Natural killer cell (primary cell): ENCODE measurements at regions not wholly inside any gene's neighbourhood (a gene's known extent, or its start where the extent isn't known, plus 50 kb on each side); places are given as distances from the start of the nearest gene placed in this dataset.

Experiments
- ATAC-seq, 3 donors: fragments of 150-1000 bp in 2 of 3; fragments of 200-7000 bp in 1 of 3; cut with Tn5 transposase; 1 replicate in 1 of 3; 2 replicates in 2 of 3; pipeline ENCODE4 v1.10.0; 2021; ENCODE audit warnings: mild to moderate bottlenecking in 2 of 3, moderate library complexity in 2 of 3
- DNase-seq, 2 donors: peaks; one replicate each; pipeline versions ENCODE4 v3.0.0 to v3.0.0-alpha.2; 2013 to 2021; ENCODE audit warnings: mixed read lengths in 1 of 2
- H3K27ac ChIP-seq: one replicate; pipeline ENCODE4 v1.5.1; 2013; ENCODE audit warnings: mild to moderate bottlenecking, low read length
- H3K27me3 ChIP-seq: one replicate; pipeline ENCODE4 v1.6.1; 2013; ENCODE audit warnings: low read length; ENCODE audit not compliant: control insufficient read depth, insufficient read depth
- H3K36me3 ChIP-seq: one replicate; pipeline ENCODE4 v1.6.1; 2013; ENCODE audit warnings: low read length; ENCODE audit not compliant: control insufficient read depth, insufficient read depth
- H3K4me1 ChIP-seq: one replicate; pipeline ENCODE4 v1.6.1; 2013; ENCODE audit warnings: low read length; ENCODE audit not compliant: control insufficient read depth, insufficient read depth
- H3K4me3 ChIP-seq: one replicate; pipeline ENCODE4 v1.5.1; 2013; ENCODE audit warnings: low read length
- H3K9me3 ChIP-seq: one replicate; pipeline ENCODE4 v1.6.1; 2013; ENCODE audit warnings: low read length; ENCODE audit not compliant: control insufficient read depth, insufficient read depth
- H3K27ac Mint-ChIP-seq, 2 donors: one replicate each; pipeline ENCODE4 v1.8.0; 2022; ENCODE audit warnings: mild to moderate bottlenecking in 2 of 2, mixed read lengths in 2 of 2, moderate library complexity in 1 of 2
- H3K27me3 Mint-ChIP-seq, 2 donors: one replicate each; pipeline ENCODE4 v1.8.0; 2022; ENCODE audit warnings: low read depth in 2 of 2, mixed read lengths in 2 of 2
- H3K36me3 Mint-ChIP-seq: one replicate; pipeline ENCODE4 v1.8.0; 2022; ENCODE audit warnings: mixed read lengths
- H3K4me1 Mint-ChIP-seq, 2 donors: one replicate each; pipeline ENCODE4 v1.8.0; 2022; ENCODE audit warnings: mixed read lengths in 2 of 2
- H3K4me3 Mint-ChIP-seq: one replicate; pipeline ENCODE4 v1.8.0; 2022; ENCODE audit warnings: mild to moderate bottlenecking, moderate library complexity, mixed read lengths
- H3K9me3 Mint-ChIP-seq, 2 donors: one replicate each; pipeline ENCODE4 v1.8.0; 2022; ENCODE audit warnings: mixed read lengths in 2 of 2
- WGBS: methylation state at CpG from one replicate; pipeline ENCODE4 v1.1.7; 2013; ENCODE audit warnings: missing lambda C conversion rate; ENCODE audit not compliant: insufficient coverage; 5-methylcytosine and 5-hydroxymethylcytosine counted together
- intact Hi-C: fragments of 100-400 bp; cut with micrococcal nuclease; formaldehyde crosslinking; loops from one replicate; pipeline ENCODE4 v1.14.2; 2022
- TF ChIP-seq, protein P1 (sequence below): fragments of 200-600 bp; IDR thresholded peaks from one replicate; pipeline ENCODE4 v1.8.0; 2022; ENCODE audit warnings: antibody characterized with exemption

DNA sequence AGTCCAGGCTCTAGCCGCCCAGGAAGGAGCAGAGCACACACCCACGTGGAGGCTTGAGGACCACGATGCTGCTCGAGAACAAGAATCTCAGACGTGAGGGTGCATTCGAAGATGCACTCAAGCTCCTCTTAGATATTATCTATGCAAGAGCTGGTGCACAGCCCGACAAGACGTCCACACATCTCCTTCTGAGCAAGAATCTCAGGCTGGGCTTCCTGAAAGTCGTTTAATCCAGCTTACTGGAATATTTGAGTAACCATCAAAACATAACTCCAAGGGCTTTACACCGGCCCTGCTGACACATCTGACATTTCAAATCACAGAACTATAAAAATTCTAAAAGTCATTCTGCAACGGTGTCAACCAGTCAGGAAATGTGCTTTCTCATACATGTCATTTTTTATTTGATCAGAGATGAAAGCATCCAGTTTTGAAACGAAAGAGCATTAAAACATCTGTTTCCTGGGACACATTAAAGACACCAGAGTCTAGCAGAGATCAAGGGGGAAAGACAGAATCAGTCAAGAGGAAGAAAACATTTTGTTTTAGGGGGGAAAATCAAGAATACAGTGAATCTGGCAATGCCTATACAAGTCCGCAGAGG is 177.7 kb upstream of the IRS2 start:
- Histone ChIP-seq H3K4me3 (no peak overlapping the region), H3K9me3 (no peaks in the 10 kb centered on the region), H3K4me1 (no peaks in the 10 kb centered on the region), H3K27ac (no peak overlapping the region), H3K36me3 (no peaks in the 10 kb centered on the region), H3K27me3 (no peaks in the 10 kb centered on the region)
- Mint-ChIP-seq H3K36me3 (no peaks in the 10 kb centered on the region), H3K27me3 (peaks cover 3 to 12% of the 10 kb centered on the region in 2 donors), H3K4me3 (no peak overlapping the region), H3K9me3 (no peaks in the 10 kb centered on the region), H3K27ac (no peak overlapping the region), H3K4me1 (no peaks in the 10 kb centered on the region)
- DNase-seq (no peak), ATAC-seq (no peak)
- intact Hi-C loops, result no loop called here
- TF ChIP-seq, protein P1, sequence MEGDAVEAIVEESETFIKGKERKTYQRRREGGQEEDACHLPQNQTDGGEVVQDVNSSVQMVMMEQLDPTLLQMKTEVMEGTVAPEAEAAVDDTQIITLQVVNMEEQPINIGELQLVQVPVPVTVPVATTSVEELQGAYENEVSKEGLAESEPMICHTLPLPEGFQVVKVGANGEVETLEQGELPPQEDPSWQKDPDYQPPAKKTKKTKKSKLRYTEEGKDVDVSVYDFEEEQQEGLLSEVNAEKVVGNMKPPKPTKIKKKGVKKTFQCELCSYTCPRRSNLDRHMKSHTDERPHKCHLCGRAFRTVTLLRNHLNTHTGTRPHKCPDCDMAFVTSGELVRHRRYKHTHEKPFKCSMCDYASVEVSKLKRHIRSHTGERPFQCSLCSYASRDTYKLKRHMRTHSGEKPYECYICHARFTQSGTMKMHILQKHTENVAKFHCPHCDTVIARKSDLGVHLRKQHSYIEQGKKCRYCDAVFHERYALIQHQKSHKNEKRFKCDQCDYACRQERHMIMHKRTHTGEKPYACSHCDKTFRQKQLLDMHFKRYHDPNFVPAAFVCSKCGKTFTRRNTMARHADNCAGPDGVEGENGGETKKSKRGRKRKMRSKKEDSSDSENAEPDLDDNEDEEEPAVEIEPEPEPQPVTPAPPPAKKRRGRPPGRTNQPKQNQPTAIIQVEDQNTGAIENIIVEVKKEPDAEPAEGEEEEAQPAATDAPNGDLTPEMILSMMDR, result no peak
- WGBS, result 53% methylated on average over 13 of the region's 13 CpGs

DNA sequence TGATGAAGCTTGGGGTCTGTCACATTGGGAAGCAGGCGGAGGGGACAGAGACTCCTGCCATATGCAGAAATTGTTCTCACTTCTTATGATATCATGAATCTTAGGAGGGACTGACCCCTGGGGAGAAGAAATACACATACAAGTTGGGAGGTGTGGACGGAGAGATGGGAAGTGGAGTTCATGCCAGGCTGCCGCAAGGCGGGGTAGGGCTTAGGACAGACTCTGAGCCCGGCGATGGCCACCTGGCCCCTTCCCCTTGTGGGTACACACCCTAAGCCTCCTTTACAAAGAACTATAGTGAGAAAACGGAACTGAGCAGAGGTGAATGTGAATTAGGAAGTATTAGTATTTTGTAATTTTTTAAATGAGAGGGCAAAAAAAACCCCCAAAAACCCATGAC is 177.0 kb upstream of the IRS2 start:
- ATAC-seq, result no peak
- no peak overlapping the region for H3K4me3 ChIP-seq
- peaks cover 3 to 12% of the 10 kb centered on the region in 2 donors for H3K27me3 Mint-ChIP-seq
- intact Hi-C loops, result no loop called here
- no peak overlapping the region for H3K4me3 Mint-ChIP-seq
- H3K36me3 Mint-ChIP-seq, result no peaks in the 10 kb centered on the region
- H3K9me3 ChIP-seq, result no peaks in the 10 kb centered on the region
- no peaks in the 10 kb centered on the region for H3K4me1 Mint-ChIP-seq
- no peaks in the 10 kb centered on the region for H3K4me1 ChIP-seq
- DNase-seq, result no peak
- H3K27ac Mint-ChIP-seq, result no peak overlapping the region
- no peaks in the 10 kb centered on the region for H3K9me3 Mint-ChIP-seq
- H3K36me3 ChIP-seq, result no peaks in the 10 kb centered on the region
- no peaks in the 10 kb centered on the region for H3K27me3 ChIP-seq
- no peak overlapping the region for H3K27ac ChIP-seq
- TF ChIP-seq, protein P1, result no peak
- WGBS, result 95% methylated on average over 6 of the region's 7 CpGs

DNA sequence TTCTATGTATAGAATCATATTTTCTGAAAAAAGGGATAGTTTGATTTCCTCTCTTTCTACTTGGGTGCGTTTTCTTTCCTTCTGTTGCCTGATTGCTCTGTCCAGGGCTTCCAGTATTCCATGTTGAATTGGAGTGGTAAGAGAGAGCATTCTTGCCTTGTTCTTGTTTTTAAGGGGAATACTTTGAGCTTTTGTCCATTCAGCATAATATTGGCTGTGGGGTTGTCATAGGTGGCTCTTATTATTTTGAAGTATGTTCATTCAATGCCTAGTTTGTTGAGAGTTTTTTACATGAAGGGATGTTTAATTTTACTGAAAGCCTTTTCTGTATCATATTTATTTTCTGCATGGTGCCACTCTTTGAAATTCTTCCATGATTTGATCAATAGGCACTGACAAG is 173.5 kb upstream of the IRS2 start:
- TF ChIP-seq, protein P1, result no peak
- Histone ChIP-seq H3K27ac (no peak overlapping the region), H3K4me1 (no peaks in the 10 kb centered on the region), H3K4me3 (no peak overlapping the region), H3K36me3 (no peaks in the 10 kb centered on the region), H3K27me3 (no peaks in the 10 kb centered on the region), H3K9me3 (no peaks in the 10 kb centered on the region)
- peaks cover 0 to 2% of the 10 kb centered on the region in 2 donors for H3K9me3 Mint-ChIP-seq
- DNase-seq (no peak), ATAC-seq (no peak)
- no peaks in the 10 kb centered on the region for H3K36me3 Mint-ChIP-seq
- H3K4me1 Mint-ChIP-seq, result no peaks in the 10 kb centered on the region
- no peak overlapping the region for H3K27ac Mint-ChIP-seq
- intact Hi-C loops, result no loop called here
- no CpG with 5 or more reads among the region's 1 CpG for WGBS
- H3K27me3 Mint-ChIP-seq, result peaks cover 3 to 12% of the 10 kb centered on the region in 2 donors
- H3K4me3 Mint-ChIP-seq, result no peak overlapping the region

DNA sequence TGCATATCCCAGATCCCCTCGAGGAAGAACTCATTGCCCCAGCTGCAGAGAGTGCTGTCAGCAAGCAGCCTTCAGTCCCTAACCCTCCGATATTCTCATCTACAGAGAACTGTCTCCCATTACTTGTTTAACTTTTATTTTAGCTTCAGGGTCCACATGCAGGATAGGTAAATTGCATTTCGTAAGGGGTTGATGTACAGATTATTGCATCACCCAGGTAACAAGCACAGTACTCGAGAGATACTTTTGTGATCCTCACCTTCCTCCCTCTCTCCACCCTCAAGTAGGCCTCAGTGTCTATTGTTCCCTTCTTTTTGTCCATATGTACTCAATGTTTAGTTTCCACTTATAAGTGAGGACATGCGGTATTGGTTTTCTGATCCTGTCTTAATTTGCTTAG is 171.5 kb upstream of the IRS2 start:
- DNase-seq (no peak), ATAC-seq (no peak)
- Histone ChIP-seq H3K4me3 (no peak overlapping the region), H3K4me1 (no peaks in the 10 kb centered on the region), H3K36me3 (no peaks in the 10 kb centered on the region), H3K27ac (no peak overlapping the region), H3K27me3 (no peaks in the 10 kb centered on the region), H3K9me3 (no peaks in the 10 kb centered on the region)
- Mint-ChIP-seq H3K27me3 (peaks cover 2 to 6% of the 10 kb centered on the region in 2 donors), H3K4me3 (no peak overlapping the region), H3K9me3 (peaks cover 0 to 2% of the 10 kb centered on the region in 2 donors), H3K36me3 (no peaks in the 10 kb centered on the region), H3K27ac (no peak overlapping the region), H3K4me1 (no peaks in the 10 kb centered on the region)
- TF ChIP-seq, protein P1, result no peak
- intact Hi-C loops, result no loop called here
- WGBS, result 88% methylated on average over 4 of the region's 5 CpGs
